HG03432 (cell line): ENCODE measurements at regions not wholly inside any gene's neighbourhood (a gene's known extent, or its start where the extent isn't known, plus 50 kb on each side); places are given as distances from the start of the nearest gene placed in this dataset.
"Not testable (repeated sequence)": the region's sequence is repeated elsewhere in the genome, so short reads cannot be mapped to it uniquely, and the experiment has no call there.

Experiments
- ATAC-seq: cut with Tn5 transposase; IDR thresholded peaks from one replicate; pipeline ENCODE4 v1.9.1; 2021; ENCODE audit warnings: mild to moderate bottlenecking, moderate library complexity; ENCODE audit not compliant: unreplicated experiment

DNA sequence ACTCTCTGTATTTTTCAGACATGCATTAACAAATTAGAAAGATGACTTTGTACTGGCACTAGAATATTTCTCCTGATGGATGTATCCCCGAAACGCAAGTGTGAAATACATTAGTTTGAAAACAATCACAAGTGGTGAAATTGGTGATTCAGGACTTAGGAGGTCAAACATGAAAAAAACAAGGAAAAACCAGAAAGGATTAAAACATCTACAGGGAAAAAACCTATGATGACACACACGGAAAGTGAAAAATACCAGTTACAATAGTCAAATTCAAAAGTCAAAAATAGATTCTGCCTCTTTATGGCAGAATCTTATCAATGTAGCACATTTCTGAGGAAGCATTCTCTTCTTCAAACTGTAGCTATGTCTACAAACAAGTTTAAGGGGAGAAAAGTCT lies 129.0 kb upstream of the SGK1 start:
- ATAC-seq, result no peak

DNA sequence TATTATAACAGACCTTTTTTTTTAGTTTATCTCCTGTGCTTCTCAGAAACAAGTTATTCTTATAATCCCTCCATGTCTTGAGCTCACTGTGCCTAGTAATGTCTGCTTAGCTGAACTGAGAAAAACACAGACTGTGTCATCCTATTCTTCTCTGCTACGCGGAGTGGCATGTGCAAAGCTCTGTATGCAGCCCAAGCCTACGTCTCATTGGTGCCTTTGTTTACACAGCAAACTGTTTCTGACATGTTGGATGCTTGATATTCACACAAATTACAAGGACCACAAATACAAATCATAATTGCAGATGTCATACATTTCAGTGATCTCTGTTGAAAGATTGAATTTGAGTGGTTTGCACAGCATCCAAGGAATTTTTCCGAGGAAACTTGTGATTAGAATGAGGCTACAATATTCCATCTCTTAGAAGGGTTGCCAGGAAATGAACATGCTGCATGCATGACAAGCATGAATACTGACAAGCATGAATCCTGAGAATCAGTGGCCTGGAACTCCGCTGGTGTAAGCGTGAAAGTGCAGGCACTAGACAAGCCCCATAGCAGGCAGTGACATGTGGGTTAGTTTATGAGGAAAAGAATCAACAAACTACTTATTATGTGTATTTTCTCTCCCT lies 128.4 kb upstream of the SGK1 start:
- ATAC-seq, result no peak

DNA sequence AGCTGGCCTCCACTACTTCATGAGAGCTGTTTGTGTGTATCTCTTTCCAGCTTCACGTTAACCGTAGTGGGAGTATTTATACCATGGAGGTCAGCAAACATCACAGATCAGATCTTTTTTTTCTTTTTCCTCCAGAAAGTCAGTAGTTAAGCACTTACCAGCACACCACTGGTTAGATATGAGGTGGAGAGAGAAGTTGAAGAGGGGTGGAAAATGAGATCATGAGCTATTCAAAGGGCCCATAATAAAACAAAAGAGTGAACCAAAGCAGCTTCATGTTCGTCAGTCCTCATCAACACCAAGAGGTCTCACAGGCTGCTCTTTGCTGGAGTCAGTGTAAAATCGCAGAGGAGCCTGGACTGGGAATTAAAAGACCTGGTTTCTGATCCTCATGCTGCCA lies 125.1 kb upstream of the SGK1 start:
- no peak for ATAC-seq

DNA sequence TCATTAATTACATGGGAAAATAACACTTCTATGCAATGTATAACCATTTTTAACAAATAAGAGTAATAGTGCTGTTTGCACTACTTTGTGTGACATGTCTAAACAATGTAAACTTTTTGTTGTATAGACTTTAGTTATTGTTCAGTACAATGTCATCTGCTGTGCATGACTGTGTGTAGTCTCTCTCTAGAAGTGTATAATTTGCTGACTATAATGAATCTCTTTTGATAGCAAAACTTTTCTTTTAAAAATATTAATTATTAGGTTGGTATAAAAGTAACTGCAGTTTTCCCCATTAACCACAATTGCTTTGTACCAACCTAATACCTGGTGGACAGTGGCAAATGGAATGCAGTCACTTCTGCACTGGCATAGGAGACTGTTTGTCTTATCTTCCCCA lies 124.2 kb upstream of the SGK1 start:
- no peak for ATAC-seq

DNA sequence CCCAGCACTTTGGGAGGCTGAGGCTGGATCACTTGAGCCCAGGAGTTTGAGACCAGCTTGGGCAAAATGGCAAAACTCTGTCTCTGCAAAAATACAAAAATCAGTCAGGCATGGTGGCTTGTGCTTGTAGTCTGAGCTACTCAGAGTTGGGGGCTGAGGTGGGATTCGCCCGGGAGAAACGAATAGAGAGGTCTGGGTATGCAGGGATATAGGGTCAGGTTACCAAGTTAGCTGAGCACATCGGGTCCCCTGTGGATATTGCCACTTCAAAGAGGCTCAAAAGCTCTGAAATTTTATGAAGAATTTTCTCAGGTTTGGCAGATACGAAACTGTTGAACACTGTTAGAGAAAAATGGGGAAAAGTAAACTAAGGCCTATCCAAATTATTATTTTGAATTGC lies 120.9 kb upstream of the SGK1 start:
- no peak for ATAC-seq

DNA sequence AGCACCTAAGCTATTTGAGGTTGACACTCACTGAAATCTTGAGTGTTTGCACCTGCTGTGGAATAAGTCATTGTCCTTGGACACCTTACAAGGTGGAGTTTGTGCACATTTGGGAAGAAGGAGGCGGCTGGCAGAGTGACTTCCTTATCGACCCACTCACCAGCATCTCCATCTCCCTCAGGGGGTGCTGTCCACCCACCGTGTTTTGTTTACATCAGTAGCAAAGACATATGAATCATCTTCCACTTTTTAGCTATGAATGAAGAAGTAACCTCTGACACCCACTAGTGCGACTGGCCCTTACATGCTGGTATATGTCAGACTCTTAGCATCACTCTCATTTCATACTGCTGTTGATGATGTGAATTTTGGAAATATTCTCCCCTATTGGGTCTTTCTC lies 119.5 kb upstream of the SGK1 start:
- peak; percentile 47 for ATAC-seq

DNA sequence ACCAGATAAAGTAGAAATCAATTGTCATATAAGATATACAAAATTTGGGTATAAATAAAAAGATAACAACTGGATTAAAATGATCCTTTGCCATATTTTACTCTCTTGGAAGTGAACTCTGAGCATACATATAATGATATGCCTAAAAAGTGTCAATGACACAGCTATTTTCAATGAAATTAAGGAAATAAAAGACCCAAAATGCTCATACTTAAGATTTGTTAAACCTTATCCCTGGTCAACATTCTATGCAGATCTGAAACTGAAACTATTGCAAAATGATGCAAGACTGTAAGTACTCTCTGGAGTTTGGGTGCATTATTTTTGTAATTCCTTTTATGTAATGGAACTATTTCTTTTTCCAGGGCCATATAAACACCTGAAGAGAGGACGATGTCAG lies 119.0 kb upstream of the SGK1 start:
- peak; percentile 30 for ATAC-seq

DNA sequence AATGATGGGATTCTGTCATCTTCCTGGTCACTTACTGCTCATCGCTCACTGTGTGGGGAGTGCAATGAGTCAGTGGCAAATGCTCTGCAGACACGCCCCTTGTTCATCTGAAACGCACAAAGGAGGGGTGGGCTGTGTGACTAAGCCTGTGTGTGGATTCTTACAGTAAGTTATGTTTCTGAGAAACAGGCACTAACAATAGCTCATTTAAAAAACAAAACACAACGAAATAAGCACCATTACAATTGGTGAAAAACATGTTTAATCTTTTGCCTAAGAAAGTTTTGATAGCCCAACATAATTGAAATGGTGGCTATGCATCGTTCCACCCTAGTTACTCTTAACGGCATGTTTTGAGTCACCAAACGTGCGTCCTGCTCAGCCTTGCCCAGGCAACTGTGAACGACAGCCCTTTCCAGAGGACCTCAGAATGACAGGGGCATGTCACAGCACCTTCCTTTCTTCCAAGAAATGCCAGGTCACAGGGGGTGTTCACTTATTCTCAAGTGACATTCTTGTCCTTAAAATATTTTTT lies 118.4 kb upstream of the SGK1 start:
- peak; percentile 95 for ATAC-seq

DNA sequence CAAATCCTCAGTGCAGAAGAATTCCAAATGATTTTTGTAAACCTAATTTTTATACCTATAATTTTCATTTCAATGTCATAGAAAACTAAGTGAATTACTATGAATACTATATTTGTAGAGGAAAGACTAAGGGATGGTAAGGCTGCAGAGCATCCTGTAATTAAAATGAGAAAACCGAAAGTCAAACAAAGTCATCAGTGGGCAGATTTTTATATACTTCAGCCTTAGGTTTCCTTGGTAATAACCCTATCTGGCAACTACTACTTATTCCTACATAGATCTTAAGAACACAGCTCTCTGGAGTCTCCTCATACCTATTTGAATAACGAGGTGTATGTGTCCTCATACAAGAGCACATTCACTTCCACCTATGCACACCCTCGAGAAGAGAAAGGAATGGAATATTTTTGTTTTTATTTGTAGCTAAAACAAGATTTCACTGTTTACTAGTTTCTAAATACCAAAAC lies 117.9 kb upstream of the SGK1 start:
- peak; percentile 18 for ATAC-seq

DNA sequence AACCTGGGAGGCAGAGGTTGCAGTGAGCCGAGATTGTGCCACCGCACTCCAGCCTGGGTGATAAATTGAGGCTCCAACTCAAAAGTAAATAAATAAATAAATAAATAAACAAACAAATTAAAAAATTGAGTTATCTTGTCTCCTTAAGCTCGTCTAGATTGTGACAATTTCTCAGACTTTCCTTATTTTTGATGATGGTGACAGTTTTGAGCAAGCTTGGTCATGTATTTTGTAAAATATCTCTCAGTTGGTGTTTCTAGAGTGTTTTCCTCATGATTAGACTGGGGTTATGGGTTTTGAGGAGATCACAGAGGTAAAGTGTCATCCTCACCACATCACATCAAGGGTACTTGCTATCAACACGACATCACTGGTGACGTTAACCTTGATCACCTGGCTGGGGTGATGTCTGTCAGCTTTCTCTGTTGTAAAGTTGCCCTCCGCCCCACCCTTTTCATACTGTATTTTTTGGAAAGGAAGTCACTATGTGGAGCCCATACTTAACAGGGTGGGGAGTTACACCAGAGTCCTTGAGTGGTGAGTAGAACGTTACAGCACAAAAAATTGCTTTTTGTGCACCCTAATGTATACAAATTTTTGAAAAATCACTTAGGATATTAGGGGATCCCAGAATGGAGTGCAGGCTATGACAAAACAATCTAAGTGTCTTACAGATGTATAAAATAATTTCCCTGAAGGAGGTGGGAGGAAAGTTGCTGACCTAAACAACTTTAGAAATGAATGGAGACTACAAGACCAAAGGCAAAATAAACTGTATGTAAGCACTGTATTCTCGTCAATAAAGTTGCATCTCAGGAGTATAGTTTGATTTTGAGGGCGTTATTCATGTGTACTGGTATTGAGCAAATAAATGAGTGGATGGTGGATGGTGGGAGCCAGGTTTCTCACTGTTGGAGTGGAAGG lies 116.4 kb upstream of the SGK1 start:
- no peak for ATAC-seq

DNA sequence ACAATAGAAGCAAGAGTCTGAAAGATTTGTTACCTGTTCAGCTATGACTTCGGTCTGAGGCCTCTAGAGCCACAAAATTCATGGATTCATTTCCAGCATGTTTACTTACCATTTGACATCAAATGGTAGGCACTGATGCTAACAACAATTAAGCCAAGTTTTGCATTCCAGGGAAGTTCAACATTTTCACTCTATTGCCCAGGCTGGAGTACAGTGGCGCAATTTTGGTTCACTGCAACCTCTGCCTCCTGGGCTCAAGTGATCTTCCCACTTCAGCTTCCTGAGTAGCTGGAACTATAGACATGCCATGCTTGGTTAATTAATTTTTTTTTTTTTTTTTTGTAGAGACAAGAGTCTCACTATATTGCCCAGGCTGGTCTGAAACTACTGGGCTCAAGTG lies 114.1 kb upstream of the SGK1 start:
- ATAC-seq, result no peak

DNA sequence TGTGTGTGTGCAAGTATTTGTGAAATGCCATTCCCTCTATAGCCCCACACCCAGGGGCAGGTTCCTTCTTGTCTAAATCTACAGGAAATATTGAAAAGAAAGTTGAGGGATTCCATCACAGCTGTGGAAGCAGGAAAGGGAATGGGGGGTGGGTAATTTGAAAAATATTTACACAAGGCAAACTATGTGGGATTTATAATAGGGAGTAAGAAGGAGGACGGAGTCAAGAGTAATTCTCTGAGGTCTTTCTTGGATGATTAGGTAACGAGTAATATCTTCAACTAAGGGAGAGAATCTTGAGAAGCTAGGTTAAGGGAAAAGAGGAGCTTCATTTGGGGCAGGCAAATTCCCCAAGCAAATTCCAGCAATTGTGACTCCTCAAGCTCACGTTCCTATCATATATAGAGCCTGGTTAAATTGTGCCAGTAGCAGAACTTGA lies 113.5 kb upstream of the SGK1 start:
- ATAC-seq, result no peak

DNA sequence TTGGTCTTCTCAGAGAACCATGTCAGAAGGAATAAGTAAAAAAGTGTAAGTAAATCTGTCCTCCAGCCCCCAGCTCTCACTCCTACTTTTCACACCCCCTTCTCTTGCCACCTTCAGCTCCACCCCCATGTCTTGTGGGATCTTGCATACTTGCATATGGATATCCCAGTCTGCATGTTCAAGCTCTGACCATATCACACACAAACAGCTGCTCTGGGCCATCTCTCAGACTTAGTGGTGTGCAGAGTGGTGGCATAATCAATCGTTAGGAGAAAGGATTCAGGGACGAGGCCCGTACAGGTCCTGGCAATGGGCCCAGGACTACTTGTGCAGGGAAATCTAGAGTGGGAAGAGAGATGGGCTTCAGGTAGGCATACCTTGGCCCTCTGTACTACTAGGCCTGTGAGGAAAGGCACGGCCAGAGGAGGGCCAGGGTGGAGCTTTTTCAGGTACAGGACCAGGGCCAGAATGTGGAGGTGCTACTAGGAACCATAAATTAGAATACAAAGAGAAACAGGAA lies 112.0 kb upstream of the SGK1 start:
- no peak for ATAC-seq

DNA sequence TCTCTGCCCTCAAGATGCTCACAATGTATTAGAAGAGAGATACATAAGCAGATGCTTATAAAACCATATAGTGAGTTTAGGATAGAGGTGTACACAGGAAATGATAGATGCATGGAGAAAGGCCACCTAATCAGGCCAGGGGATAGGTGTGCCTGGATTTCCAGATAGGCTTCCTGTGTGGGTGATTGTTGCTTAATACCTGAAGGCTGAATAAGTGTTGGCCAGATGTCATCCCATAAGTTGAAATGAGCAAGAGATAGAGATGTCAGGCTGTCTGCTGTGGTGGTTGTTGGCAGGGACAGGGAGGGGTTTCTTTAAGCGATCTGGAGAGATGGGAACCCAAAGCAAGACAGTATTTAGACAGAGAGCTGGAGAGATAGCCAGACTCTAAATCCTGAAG lies 109.8 kb upstream of the SGK1 start:
- no peak for ATAC-seq

DNA sequence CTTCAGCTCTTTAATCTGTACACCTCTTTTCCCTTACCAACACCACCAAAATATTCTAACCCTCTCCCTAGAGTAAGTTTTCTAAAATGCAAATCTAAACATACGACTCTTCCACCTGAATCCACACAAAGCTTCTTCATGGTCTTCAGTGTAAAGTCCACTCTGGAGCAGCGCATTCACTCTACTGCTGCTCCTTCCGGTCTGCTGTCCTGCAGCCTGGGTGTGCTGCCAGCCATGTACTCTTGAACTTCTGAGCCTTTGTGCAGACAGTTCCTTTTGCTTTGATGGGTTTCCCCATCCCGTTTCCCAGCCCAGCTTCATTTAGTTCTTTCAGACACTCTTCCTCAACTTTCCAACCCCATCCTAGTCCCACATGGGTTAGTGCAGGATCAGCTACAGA lies 108.7 kb upstream of the SGK1 start:
- ATAC-seq, result no peak

DNA sequence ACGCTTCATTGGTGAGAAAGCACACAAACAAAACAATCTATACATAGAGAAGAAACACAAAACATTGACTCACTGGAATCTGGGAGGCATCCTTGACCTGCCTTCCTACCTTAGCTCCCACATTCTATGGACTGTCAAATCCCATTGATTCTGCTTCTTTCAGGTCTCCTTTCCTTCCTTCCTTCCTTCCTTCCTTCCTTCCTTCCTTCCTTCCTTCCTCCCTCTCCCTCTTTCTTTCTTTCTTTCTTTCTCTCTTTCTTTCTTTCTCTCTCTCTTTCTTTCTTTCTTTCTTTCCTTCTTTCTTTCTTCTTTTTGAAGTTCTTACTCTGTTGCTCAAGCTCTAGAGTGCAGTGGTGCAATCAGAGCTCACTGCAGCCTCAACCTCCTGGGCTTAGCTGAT lies 108.0 kb upstream of the SGK1 start:
- not testable (repeated sequence) for ATAC-seq

DNA sequence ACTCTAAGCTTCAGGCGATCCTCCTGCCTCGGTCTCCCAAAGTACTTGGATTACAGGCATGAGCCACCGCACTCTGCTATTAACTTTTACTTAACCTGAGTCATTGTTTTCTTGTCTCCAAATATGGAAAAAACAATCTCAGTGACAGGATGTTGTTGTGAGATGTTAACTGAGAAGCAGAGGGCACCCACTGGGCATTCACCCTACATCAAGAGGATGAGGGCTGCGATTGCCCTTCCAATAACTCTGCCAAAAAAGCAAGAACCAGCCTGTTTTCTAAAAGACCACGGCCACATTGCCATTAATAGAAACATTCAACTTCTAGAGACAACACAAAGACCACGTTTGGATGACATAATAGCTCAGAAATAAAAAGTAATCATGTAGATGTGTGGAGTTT lies 107.6 kb upstream of the SGK1 start:
- ATAC-seq, result no peak

DNA sequence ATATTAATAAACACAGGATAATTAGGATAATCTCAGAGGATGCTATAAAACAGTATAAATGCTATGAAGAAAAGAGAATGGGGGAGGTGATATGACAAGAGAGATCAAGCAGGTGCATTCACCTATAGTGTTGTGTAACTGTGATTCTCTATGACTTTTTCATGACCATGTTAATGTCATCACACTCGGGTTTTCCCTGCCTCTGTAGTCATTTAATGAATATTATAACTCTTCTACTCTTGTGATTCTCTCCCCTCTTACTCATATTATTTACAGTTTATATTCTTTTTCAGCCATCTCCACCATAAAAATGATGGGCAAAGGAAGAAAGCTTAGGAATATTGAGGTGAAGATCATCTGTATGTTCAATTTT lies 106.9 kb upstream of the SGK1 start:
- ATAC-seq, result no peak

DNA sequence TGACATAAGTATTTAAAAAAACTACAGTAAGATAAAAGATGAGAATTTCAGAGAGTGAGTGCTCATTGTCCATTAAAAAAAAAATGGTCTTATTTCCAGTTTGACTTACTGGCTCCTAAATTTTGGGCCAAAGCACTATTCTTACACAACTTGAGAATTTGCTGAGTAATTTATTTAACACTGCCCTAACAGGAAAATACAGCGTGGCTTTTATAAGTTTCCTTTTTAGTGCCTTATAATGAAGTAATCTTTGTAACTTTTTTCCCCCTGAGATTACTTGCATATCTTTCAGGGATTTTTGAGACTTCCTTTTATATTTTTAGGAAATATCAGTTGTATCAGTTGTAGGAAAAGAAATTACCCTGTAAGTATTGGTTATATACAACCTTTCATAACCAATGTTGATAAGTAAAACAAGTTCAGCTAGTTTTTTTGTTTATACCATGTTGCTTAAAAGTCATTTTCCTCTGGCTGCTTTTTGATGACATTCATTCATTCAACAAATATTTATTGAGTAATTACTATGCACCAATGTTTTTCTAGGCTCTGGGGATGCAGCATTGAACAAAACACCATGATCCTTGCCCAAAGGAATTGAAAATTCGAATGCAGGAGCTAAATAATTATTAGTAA lies 106.4 kb upstream of the SGK1 start:
- no peak for ATAC-seq

DNA sequence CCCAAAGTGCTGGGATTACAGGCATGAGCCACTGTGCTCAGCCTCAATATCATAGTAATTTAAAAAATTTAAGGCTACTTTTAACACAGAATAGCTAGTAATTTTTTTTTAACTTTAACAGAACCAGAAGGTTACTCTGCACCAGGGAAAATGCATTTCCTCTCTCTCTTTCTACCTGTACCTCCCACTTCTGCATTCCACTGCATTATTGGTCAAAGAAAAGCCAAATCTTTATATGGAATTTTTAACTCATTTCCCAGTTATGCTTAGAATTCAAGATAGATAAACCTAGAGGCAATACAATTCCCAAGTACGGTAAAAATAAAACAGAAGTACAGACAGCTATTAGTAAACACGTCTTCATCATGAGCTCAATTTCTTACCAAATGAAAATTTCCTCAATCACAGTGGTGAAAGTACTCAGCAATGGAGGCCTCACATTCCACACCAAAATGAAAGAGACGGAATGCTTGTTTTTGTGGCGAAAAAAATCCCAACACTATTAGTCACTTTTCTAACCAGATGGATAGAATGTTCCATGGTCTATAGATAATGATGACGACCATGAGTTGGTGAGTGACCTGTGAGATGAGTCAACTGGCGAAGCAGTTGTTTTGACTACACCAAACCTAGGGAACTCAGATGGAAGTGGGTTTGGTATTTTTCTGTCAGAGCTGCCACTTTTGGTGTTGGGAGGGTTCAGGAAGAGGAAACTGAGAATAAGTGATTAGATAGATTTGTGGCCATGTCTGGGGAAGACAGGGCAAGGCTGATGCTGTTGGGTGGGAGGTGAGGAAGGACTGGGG lies 104.7 kb upstream of the SGK1 start:
- no peak for ATAC-seq

DNA sequence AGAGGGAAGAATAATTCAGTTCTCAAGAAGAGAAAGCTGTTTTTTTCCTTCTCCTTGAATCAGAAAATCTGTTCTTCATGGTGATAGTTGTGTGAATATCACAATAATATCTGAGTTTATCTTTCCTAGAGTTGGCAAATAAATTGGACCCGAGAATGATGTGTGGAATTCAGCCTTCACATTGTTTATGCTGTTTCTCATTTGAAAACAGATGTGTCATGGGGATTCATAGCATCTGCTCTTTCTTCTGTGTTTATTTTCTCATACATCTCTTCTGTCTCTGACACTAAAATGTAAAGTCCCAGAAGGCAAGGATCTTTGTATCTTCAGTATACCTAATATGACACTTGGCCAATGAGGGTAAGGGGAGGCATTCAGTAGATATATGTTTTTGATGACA lies 103.6 kb upstream of the SGK1 start:
- no peak for ATAC-seq
